GM18511 (cell line): ENCODE measurements at regions not wholly inside any gene's neighbourhood (a gene's known extent, or its start where the extent isn't known, plus 50 kb on each side); places are given as distances from the start of the nearest gene placed in this dataset.
A peak's percentile ranks its signal among the peaks of the same experiment; 100 is the strongest.

Source experiments
- ATAC-seq: cut with Tn5 transposase; IDR thresholded peaks from one replicate; pipeline ENCODE4 v1.9.1; 2021; ENCODE audit warnings: mild to moderate bottlenecking, moderate library complexity; ENCODE audit not compliant: unreplicated experiment

DNA sequence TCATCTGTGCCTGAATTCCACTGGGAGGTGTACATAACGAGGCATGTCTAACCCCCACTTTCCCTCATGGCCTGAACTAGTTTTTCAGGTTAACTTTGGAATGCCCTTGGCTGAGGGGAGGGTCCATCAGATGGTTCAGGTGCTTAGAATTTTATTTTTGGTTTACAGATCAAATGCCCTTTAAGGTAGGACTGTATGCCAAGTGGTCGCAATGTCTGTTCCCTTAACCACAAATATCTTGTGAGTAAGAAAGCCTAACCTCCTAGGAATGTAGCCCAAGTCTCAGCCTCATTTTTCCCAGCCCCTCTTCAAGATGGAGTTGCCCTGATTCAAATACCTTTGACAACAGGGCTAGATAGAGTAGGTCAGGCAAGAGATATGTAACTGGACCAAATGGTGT lies 78.4 kb downstream of the RNASET2 start:
- no peak for ATAC-seq

DNA sequence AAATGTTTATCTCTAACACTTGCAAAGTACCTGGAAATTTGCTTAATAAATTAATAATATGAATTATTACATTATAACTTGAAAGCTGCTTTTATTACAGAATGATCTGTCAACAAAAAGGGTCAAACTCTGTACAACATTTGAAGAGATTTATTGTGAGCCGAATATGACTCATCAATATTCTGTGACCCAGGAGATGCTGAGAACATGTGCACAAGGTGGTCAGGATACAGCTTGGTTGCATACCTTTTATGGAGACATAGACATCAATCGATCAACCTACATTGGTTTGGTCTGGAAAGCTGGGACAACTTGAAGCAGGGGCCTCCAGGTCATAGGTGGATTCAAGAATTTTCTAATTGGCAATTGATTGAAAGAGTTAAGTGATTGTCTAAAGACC lies 79.0 kb downstream of the RNASET2 start:
- ATAC-seq, result no peak

DNA sequence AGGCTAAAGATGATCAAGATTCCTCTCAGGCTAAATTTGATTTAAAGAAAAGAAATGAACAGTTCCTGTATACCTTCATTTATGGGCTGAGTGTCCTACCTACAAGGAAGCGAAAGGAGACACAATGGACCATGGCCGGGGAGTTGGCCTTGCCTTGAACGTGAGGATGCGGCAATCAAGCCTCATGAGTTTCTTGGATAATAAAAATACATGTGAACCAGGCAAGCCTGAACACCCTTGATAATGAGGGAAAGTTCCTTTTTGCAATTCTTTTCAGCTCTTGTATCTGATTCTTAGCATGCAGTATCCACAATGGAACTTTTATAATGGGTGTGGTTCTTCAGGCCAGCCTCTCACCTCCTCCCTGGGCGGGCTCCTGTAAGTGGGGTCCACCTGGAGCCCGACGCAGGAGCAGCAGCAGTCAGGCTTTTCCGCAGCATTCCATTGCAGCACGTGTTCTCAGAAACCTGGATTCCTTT lies 83.8 kb downstream of the RNASET2 start:
- no peak for ATAC-seq

DNA sequence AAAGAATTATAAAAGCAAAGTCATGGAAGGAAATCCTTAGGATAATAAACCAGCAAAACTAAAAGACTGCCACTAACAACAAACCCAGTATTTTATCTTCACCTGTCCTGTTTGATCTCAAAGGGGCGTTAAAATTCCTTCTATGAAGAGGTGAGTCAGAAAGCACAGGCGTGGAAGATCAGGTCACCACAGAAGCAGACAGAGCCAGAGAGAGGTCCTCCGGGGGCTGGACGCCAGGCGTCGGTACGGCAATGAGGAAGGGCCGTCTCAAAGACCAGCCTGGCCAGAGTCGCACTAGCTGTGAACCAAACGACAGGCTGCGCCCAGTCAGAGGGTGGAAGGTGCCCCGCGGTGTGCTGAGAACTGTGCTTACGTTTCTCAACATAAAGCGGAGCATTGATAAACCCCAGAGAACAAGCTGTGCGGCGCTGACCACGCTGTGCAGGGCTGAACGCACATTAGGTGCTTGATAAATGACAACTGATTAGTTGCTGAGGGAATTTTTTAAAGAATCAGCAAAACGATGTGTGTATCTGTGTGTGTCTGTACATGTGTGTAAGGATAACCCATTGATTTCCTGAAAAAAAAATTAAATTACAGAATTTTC lies 85.6 kb downstream of the RNASET2 start:
- no peak for ATAC-seq

DNA sequence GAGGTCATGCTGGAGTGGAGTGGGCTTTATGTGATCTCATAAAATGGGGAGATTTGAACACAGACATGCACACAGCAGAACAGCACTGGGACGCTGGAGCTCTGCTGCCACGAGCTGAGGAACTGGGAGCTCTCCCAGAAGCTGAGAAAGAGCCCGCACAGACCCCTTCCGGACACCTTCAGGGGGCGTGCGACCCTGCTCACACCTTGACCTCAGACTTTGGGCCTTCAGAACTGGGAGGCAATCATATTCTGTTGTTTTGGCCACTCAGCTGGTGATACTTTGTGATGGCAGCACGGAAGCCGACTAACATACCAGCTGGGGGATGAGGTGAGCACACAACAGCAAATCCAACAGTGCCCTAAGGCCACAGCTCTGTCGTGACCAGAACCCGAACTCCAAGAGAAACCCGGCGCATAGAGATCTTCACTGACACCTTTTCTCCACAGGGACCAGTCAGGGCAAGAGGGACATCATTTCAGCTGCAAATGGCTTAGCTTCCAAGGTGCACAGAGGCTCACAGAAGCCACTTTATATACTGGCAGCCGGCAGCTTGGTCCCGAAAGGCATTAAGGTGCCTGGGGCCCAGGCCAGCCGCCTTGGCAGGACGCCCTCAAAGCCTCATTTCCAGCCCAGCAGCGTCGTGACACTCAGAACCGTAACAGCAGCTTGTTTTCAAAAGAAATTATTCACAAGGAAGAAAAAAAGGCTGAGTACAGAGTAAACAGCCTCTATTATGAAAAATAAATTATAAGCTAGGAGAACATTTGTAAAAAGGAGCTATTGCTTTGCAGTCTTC lies 89.3 kb downstream of the RNASET2 start:
- ATAC-seq, result no peak

DNA sequence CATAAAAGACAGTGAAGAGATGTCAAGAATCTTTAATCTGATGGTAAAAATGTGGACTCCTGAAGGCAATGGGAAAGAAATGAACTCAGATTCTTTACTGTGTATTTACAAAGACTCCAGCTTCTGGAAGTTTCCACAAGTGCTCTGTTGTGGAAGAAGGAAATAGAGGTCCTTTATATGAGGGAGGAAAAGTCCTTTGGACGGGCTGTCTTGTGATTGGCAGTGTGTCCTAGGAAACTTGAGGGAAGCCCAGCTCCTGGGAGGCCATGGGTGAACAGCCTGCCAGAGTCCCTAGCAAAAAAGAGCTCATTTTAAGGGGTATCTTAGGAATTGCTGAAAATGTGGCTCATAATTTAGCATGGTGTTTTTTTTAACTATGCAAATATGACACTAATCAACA lies 92.0 kb downstream of the RNASET2 start:
- no peak for ATAC-seq

DNA sequence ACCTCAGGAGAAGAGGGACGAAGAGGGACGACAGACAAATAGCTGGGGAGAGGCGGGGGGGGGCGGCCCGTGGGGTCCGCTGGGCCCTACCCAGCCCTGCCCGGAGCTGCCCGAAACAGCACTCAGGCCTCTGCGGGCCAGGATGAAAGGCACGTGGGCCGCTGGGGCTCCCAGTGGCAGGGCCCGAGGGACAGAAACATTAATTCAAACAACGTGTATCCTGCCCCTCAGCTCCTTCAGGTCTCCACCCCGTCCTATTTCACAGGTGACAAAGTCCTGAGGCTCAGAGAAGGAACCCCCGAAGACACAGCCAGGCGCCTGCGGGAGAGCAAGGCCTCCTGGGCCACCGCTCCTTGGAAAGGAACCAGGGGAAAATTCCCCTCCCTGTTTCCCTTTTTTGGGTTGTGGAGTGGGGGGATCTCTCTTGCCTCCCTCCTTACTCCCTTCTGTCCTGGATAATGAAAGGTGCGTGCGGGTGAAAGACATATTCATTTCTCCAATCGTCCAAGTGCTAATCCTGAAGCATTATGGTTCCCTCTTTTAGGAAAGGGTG lies 93.3 kb downstream of the RNASET2 start:
- peak; percentile 39 for ATAC-seq

DNA sequence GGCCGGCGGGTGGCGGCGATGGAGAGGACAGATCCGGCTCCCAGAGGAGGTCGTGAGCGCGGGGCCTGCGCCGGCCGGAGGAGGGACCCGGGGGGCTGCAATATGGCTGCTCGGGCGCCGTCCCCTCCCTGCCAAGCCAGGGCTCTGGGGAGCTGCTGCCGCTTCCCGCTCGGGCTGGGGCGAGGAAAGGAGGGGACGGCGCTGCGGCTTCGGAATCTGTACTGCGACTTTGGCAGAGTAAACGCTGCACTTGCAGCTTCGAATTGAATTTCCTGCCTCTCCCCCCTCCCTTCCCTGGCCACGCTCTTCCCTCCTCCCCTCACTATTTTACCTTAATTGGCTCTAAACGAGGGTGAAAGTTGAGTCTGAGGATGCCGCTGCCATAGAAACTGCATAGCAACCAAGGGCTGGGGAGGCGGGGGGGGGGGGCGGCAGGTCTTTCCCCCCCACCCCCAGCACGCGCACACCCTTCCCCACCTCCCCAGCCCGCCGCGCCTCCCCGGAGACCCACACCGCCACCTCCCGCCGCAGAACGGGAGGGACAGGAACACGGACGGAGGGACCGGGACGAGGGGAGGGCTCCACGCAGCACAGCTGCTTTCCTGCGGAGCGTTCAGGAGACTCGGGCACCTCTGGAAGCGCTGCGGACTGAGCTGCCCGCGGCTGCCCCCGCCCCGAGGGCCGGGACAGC lies 93.9 kb downstream of the RNASET2 start:
- peak; percentile 75 for ATAC-seq

DNA sequence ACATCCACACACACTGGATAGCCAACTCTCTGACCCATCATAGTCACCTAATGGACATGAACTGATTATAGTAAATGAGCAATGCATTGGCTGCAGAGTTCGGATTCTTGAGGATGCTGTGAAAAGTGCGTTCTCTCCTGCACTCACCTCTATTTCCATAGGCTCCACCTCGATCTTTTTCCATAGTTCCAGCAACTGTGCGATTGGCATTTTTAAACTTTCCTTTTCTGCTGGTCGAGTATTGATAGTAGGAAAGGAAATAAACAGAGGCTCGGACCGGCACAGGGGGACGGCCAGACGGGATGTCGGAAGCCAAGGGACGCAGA lies 94.4 kb downstream of the RNASET2 start:
- ATAC-seq, result peak; percentile 8

DNA sequence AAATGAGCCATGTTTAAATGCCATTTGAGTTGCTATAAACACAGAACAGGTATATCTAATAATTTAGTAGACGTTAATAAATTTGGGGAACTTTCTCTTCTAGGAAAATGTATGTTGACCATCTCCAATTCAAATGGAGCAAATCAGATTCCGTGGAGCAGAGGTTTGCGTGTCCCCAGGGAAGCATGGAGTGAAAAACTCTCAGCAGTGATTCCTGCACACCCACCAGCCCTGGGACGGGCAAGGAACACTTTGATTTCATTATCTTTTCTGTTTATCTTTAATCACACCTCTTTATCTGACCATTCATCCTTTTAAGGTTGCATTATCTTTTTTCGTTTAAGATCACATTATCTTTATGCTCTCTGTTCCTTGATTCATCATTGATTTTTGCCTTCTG lies 95.0 kb downstream of the RNASET2 start:
- no peak for ATAC-seq

DNA sequence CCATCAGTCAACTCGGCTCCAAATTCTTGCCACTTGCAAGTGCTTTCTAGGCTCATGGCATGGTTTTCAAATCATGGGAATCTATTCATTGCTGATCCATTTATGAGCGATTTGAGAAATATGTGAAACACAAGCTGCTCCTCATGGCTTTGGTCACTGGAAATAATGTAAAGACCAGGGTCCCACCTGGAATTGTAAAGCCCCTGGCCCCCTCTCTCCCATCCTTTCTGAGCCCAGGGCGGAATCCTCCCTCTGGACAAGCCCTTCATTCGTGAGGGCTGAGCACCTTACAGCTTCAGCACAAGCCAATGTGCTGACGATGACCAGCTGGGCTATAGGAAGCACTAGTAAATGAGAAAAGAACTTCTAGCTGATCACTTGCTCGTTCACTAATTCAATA lies 96.0 kb downstream of the RNASET2 start:
- ATAC-seq, result no peak

DNA sequence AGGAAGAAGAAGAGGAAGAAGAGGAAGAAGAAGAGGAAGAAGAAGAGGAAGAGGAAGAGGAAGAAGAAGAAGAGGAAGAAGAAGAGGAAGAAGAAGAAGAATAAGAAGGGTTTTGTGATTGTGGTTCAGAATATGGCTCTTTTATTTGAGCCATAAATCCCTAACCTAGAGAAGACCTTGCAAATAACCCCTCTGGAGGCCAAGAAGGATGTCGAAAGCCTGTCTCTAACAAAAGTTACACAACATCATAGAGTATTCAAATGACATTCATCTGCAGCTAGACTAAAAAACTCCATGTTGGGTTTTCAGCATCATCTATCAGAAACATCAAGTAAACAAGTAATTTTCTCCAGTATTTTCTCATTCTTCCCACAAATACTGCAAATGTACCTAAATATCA lies 100.9 kb downstream of the RNASET2 start:
- no peak for ATAC-seq

DNA sequence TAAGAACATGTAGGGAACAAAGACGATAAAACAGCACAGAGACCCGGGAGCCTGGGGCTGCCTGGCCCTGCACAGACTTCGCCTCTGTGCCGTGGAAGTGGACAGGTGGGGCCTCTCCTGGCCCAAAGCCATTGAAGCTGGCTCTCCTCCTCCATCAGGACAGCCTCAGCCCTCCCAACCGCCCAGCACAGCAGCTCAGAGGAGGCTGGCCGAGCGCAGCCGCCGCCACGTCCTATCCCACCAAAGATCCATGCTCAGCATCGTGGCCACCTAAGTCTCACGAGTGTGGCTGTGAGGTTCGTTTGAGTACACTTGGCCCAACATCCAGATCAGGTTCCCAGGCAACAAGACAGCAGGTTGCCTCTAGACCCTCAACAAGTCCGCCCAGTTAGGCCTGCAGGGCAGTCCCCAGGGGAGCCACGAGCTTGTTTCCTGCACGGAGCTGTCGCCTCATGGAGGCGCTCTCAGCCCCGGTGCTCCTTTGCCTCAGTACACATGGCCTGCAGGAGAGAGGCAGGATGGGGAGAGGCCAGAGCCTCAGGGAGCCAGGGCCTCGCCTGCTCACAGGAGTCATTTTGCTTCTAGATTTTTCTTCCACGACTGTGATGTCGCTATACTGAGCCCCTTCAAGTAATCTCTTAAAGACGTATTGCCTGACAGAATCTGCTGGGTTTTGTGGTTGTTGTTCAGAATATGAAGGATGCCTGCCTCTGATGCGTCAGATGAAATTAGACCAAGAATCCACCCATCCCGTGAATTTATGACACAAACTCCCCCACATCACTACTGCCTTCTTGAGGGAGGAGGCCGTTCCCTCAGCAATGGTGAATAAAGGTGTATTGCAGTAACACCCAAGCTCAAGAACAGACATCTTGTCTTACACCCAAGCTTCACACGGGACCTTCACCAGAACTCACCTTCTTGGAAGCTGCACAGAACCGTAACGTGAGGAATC lies 102.7 kb downstream of the RNASET2 start:
- ATAC-seq, result no peak

DNA sequence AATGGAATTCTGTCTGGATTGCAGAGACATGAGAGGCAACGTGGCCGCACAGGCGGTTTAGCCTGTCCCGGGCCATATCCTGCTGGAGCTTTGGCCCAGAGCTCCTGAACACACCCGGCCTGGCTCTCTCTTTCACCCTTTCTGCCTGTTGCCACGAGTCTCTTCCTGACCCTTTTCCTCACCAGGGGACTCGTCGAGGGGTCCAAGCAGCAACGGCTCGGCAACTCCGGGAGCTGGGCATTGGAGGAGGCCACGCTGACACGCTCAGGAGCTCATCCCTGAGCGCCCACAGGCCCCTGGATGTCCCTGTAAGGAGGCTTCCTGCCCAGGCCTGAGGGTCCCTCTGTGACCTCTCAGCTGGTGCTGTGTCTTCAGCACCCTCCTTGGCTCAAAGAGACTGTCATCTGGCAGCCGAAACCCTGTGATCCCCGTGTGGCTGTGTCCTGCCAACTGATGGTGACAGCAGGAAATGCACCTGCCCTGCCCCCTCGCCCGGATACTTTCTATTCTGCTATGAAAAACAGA lies 103.8 kb downstream of the RNASET2 start:
- ATAC-seq, result no peak

DNA sequence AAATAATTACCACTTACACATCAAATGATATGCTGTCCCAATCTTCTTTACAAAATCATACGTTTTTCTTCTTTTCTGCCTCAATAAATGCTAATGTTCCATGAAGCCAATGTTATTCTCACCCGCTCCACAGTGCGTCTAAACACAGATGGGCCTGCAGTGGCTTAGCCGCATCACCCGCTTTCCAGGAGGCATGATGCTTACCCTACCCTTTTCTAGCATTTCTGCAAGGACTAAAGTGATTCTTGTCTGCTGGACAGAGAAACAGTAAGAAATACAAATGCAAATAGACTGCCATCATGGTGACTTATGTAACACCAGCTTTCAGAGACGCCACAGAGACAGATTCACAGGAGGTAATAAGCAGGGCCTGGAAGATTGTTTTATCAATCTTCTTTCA lies 104.4 kb downstream of the RNASET2 start:
- no peak for ATAC-seq

DNA sequence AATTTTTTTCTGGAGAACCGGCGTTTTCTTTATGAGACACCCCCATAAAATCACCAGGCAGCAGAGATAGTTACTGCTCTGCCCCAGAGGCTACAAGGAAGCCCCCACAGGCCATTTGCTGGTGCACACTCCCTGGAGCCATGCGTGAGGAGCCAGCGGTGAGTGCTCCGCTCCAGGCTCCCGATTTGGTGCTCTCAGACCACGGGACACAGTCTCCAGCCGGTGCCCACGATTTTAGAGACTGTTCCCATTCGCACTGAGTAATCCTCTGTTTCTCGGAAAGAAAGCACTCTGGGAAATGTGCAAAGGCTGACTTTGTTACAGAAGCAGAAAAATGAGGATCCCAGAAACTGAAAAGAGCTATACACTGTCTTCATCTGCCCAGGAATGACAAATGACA lies 104.9 kb downstream of the RNASET2 start:
- ATAC-seq, result no peak

DNA sequence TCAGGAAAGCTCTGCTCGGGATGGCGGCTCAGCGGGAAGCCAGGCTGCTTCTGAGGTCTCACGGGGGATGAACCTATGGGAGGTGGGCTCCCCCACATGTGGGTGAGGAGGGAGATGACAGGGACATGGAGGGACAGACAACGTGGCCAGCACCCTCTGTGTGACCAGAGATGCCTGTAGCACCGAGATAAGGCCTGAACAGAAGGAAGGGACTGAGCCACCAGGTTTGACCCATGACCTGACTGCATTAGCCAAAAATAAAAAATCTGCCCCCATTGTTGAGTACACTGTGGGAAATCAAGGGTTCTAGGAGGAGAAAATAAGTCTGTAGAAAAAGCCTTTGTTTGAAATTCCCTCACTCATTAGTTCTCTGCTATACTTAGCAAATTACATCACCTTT lies 105.7 kb downstream of the RNASET2 start:
- ATAC-seq, result no peak

DNA sequence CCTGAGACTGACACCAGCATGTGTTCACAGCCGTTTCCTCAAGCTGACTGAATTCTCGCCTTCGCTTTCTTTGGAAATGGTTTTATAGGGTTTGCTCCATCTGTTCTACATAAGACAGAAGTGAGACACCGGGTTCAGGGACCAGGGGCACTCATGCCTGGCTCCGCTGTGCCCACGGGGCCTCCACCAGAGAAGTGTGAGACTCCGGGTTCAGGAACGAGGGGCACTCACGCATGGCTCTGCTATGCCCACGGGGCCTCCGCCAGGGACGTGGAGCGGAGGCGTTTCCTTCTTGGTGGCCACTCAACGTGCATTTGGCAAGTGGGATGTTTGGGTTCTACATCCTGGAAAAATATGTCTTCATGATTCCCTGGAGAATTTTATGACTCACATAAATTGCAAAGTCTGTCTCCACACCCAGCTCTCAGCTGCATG lies 106.6 kb downstream of the RNASET2 start:
- no peak for ATAC-seq

DNA sequence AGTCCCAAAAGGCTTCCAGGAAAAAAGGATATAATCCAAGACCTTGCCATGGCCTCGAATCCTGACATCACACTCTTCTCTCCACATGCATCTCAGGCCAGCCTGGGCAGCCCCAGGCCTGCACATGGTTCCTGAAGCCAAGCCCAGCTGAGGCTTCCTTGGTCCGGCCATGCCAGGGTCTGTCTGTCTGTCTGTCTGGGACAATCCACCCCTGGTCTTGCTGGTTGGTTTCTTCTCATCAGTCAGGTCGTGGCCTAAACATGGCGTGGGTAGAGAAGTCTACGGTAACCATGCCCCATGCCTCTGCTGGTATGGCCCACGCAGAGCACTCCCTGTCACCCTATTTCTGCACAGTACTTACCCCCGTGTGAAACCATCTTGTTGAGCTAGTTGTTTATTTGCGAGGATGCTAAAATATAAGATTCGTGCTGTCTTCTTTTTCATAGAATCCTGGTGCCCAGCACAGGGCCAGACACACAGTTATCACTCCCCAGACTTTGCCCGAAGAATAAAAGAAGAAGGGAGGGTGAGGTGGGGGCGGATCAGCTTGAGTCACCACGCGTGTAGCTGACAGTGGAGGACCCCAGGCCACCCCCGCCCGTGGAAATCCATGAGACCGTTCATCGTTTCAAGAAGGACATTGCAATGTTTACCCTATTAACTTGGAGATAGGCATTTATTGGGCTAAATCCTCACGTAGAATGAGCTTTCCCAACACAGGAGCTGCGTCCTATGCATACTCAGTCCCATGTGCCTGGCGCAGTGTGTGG lies 107.2 kb downstream of the RNASET2 start:
- no peak for ATAC-seq
